H1 (cell line): ENCODE measurements at regions not wholly inside any gene's neighbourhood (a gene's known extent, or its start where the extent isn't known, plus 50 kb on each side); places are given as distances from the start of the nearest gene placed in this dataset.
A peak's percentile ranks its signal among the peaks of the same experiment; 100 is the strongest.

Experiments used
- CTCF ChIA-PET: fragments of 300-600 bp; sonication (Branson Sonifier 250); formaldehyde crosslinking; loops from one replicate; lab custom pipeline; 2021; ENCODE audit not compliant: partially characterized antibody; lab: Charles Lee
- POLR2A ChIA-PET: fragments of 300-600 bp; sonication (Branson Sonifier 250); formaldehyde crosslinking; loops from one replicate; lab custom pipeline; 2021; ENCODE audit warnings: inconsistent platforms; ENCODE audit not compliant: partially characterized antibody; lab: Charles Lee
- DNase-seq, 2 experiments: peaks; one replicate each; pipeline versions ENCODE4 v3.0.0 to v3.0.0-alpha.2; 2010 to 2022; ENCODE audit warnings: low spot score in 2 of 2, low read depth in 1 of 2, mixed read lengths in 1 of 2
- FAIRE-seq: peaks from 2 replicates; lab custom pipeline; 2011; peaks lifted over from hg19 to GRCh38; lab: Jason Lieb, UNC
- H2AFZ ChIP-seq: 2 replicates; pipeline ENCODE4 v1.8.1; 2012; ENCODE audit warnings: low read length, inconsistent platforms
- H2AK5ac ChIP-seq: 2 replicates; pipeline ENCODE4 v1.6.1; 2013; ENCODE audit warnings: low read depth, low read length
- H2BK120ac ChIP-seq: replicated peaks from 2 replicates; pipeline ENCODE3; 2013; ENCODE audit warnings: low read depth, low read length, inconsistent platforms
- H2BK12ac ChIP-seq: 2 replicates; pipeline ENCODE4 v1.6.1; 2013; ENCODE audit warnings: low read depth, low read length
- H2BK15ac ChIP-seq: 2 replicates; pipeline ENCODE4 v1.6.1; 2013; ENCODE audit warnings: low read length
- H2BK20ac ChIP-seq: 2 replicates; pipeline ENCODE4 v1.6.1; 2013; ENCODE audit warnings: low read length
- H2BK5ac ChIP-seq: 2 replicates; pipeline ENCODE4 v1.6.1; 2013; ENCODE audit warnings: low read depth, low read length
- H3K14ac ChIP-seq: 2 replicates; pipeline ENCODE4 v1.6.1; 2013; ENCODE audit warnings: inconsistent platforms; ENCODE audit not compliant: insufficient read length
- H3K18ac ChIP-seq: 2 replicates; pipeline ENCODE4 v1.6.1; 2013; ENCODE audit warnings: low read length; ENCODE audit errors: extremely low read depth
- H3K23ac ChIP-seq: 2 replicates; pipeline ENCODE4 v1.6.1; 2013; ENCODE audit warnings: inconsistent platforms; ENCODE audit not compliant: insufficient read length
- H3K23me2 ChIP-seq: 2 replicates; pipeline ENCODE4 v1.6.1; 2013; ENCODE audit warnings: low read depth, low read length
- H3K27ac ChIP-seq: 2 replicates; pipeline ENCODE4 v1.6.1; 2011; ENCODE audit warnings: low read depth, low read length, inconsistent platforms
- H3K27me3 ChIP-seq, 4 experiments: replicated peaks in 1 of 4; 1 replicate in 1 of 4; 2 replicates in 3 of 4; pipeline versions ENCODE4 v1.6.1 to v1.8.1; 2011 to 2013; ENCODE audit warnings: low read length in 3 of 4, mild to moderate bottlenecking in 3 of 4, inconsistent platforms in 2 of 4, mixed read lengths in 2 of 4, moderate library complexity in 1 of 4; ENCODE audit not compliant: control insufficient read depth in 3 of 4, insufficient read depth in 3 of 4; ENCODE audit errors: extremely low read depth in 1 of 4
- H3K36me3 ChIP-seq, 4 experiments: 2 replicates each; pipeline versions ENCODE4 v1.6.1 to v1.8.1; 2011 to 2013; ENCODE audit warnings: mild to moderate bottlenecking in 4 of 4, low read length in 3 of 4, moderate library complexity in 2 of 4, control low read depth in 1 of 4, inconsistent platforms in 1 of 4; ENCODE audit not compliant: insufficient read depth in 4 of 4, control insufficient read depth in 2 of 4
- H3K4ac ChIP-seq: replicated peaks from 2 replicates; pipeline ENCODE3; 2013; ENCODE audit warnings: low read length, low read depth, mixed read lengths, inconsistent platforms; ENCODE audit not compliant: insufficient read length
- H3K4me1 ChIP-seq, 4 experiments: replicated peaks in 1 of 4; 1 replicate in 1 of 4; 2 replicates in 3 of 4; pipeline versions ENCODE4 v1.6.1 to v1.8.1; 2011 to 2013; ENCODE audit warnings: low read length in 3 of 4, inconsistent platforms in 2 of 4, mixed read lengths in 1 of 4; ENCODE audit not compliant: insufficient read depth in 4 of 4, control insufficient read depth in 3 of 4
- H3K4me2 ChIP-seq, 2 experiments: 2 replicates each; pipeline versions ENCODE4 v1.6.1 to v1.8.1; 2011 to 2013; ENCODE audit warnings: low read depth in 2 of 2, low read length in 2 of 2, control low read depth in 1 of 2, inconsistent platforms in 1 of 2, mild to moderate bottlenecking in 1 of 2; ENCODE audit not compliant: insufficient read depth in 1 of 2
- H3K4me3 ChIP-seq, 4 experiments: fragments of 200-600, 300-600 bp in 1 of 4; sonication (generic), shearing (Covaris generic), sonication (Bioruptor Twin) in 1 of 4; 2 replicates each; pipeline versions ENCODE4 v1.5.1 to v1.8.1; 2011 to 2016; ENCODE audit warnings: low read length in 4 of 4, low read depth in 3 of 4, control low read depth in 2 of 4, inconsistent platforms in 2 of 4, mild to moderate bottlenecking in 2 of 4, mixed read lengths in 1 of 4, moderate library complexity in 1 of 4; ENCODE audit not compliant: insufficient read depth in 2 of 4; ENCODE audit errors: extremely low read depth in 1 of 4
- H3K56ac ChIP-seq: replicated peaks from 2 replicates; pipeline ENCODE3; 2013; ENCODE audit warnings: low read depth, mild to moderate bottlenecking, mixed read lengths, low read length, inconsistent platforms; ENCODE audit not compliant: insufficient read length
- H3K79me1 ChIP-seq: 2 replicates; pipeline ENCODE4 v1.6.1; 2013; ENCODE audit warnings: low read depth, low read length, control low read depth
- H3K79me2 ChIP-seq, 2 experiments: 2 replicates each; pipeline versions ENCODE4 v1.6.1 to v1.8.1; 2012 to 2013; ENCODE audit warnings: low read length in 2 of 2, mild to moderate bottlenecking in 2 of 2, inconsistent platforms in 1 of 2; ENCODE audit not compliant: insufficient read depth in 2 of 2, control insufficient read depth in 1 of 2
- H3K9ac ChIP-seq, 4 experiments: replicated peaks in 1 of 4; 1 replicate in 1 of 4; 2 replicates in 3 of 4; pipeline versions ENCODE4 v1.6.1 to v1.8.1; 2011 to 2013; ENCODE audit warnings: low read depth in 3 of 4, low read length in 3 of 4, control low read depth in 2 of 4, mild to moderate bottlenecking in 2 of 4, moderate library complexity in 2 of 4, inconsistent platforms in 1 of 4; ENCODE audit errors: extremely low read depth in 1 of 4
- H3K9me3 ChIP-seq, 2 experiments: 2 replicates each; pipeline versions ENCODE4 v1.6.1 to v1.8.1; 2012 to 2013; ENCODE audit warnings: mild to moderate bottlenecking in 2 of 2, moderate library complexity in 2 of 2, control low read depth in 1 of 2, inconsistent platforms in 1 of 2, low read depth in 1 of 2, low read length in 1 of 2, mixed read lengths in 1 of 2; ENCODE audit not compliant: insufficient read depth in 2 of 2
- H4K20me1 ChIP-seq, 2 experiments: replicated peaks in 1 of 2; 2 replicates each; pipeline versions ENCODE3 to v1.8.1; 2011 to 2013; ENCODE audit warnings: inconsistent platforms in 2 of 2, low read length in 2 of 2, mild to moderate bottlenecking in 1 of 2; ENCODE audit not compliant: insufficient read depth in 2 of 2, control insufficient read depth in 1 of 2
- H4K5ac ChIP-seq: 2 replicates; pipeline ENCODE4 v1.6.1; 2013; ENCODE audit warnings: low read length, low read depth, mixed read lengths, inconsistent platforms; ENCODE audit not compliant: insufficient read length
- H4K8ac ChIP-seq: 2 replicates; pipeline ENCODE4 v1.8.0; 2013; ENCODE audit warnings: mild to moderate bottlenecking, moderate library complexity, low read length, inconsistent platforms; ENCODE audit not compliant: insufficient read depth; ENCODE audit errors: extremely low read depth
- H4K91ac ChIP-seq: replicated peaks from 2 replicates; pipeline ENCODE3; 2013; ENCODE audit warnings: low read length, mixed read lengths, inconsistent platforms; ENCODE audit not compliant: insufficient read length
- GABPA ChIP-seq: IDR thresholded peaks from 2 replicates; pipeline ENCODE4 v1.6.1; 2011; ENCODE audit warnings: mild to moderate bottlenecking, low read length, moderate library complexity, borderline replicate concordance; ENCODE audit not compliant: insufficient read depth
- WGBS, 2 experiments: shearing (Covaris generic) in 1 of 2; methylation state at CpG; one replicate each; pipeline versions ENCODE4 v1.1.6 to v1.1.7; 2013 to 2015; ENCODE audit warnings: low lambda C conversion rate in 2 of 2, mixed read lengths in 2 of 2, inconsistent platforms in 1 of 2, low coverage in 1 of 2, missing lambda C conversion rate in 1 of 2; ENCODE audit not compliant: insufficient replicate concordance in 2 of 2, insufficient coverage in 1 of 2, insufficient read length in 1 of 2; ENCODE audit errors: extremely low coverage in 1 of 2, missing lambda C conversion rate in 1 of 2; 5-methylcytosine and 5-hydroxymethylcytosine counted together

DNA sequence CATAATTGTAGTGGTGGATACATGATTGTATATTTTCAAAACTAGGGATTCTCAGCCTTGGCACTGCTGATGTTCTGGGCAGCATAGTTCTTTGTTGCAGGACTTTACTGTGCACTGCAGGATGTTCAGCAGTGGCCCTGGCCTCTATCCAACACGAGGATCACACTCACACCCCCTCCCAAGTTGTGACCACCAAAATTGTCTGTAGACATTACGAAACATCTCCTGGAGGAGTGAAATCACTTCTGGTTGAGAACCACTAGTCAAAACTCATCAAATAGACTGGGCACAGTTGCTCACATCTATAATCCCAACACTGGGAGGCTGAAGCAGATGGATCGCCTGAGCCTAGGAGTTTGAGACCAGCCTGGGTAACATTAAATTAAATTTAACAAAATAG lies 123.1 kb upstream of the CDYL start:
- FAIRE-seq: no peak
- WGBS, 2 experiments: 90% methylated on average over 3 of the region's 3 CpGs; no CpG with 5 or more reads in 1 of the 2 experiments
- no peak for TF ChIP-seq GABPA

More for the DNA sequence above, 123.1 kb upstream of the CDYL start:
- no peak overlapping the region for H4K8ac ChIP-seq
- H3K23me2 ChIP-seq: no peaks in the 10 kb centered on the region
- no peak overlapping the region for H4K5ac ChIP-seq
- H3K36me3 ChIP-seq: no peaks in the 10 kb centered on the region
- H4K91ac ChIP-seq: no peak overlapping the region
- H4K20me1 ChIP-seq: no peaks in the 10 kb centered on the region
- POLR2A ChIA-PET: no interaction called here
- no peak for DNase-seq
- H3K9me3 ChIP-seq: peaks cover 0 to 3% of the 10 kb centered on the region in 2 experiments; a peak in 1 of 4 replicates
- H2BK120ac ChIP-seq: no peak overlapping the region
- CTCF ChIA-PET: interaction anchor here (1.2 kb wide), 1 partner anchor 137 kb away, joined by 4 read pairs; no protein-coding TSS in a partner anchor
- no peak overlapping the region for H2BK15ac ChIP-seq
- no peak overlapping the region for H3K56ac ChIP-seq
- no peaks in the 10 kb centered on the region for H3K79me1 ChIP-seq
- H2BK12ac ChIP-seq: no peak overlapping the region; the same call in 1 of the 2 replicates
- peaks cover 3 to 13% (median 12%) of the 10 kb centered on the region in 4 experiments for H3K4me1 ChIP-seq
- H3K79me2 ChIP-seq: no peaks in the 10 kb centered on the region
- H3K27me3 ChIP-seq: no peaks in the 10 kb centered on the region
- H3K4me2 ChIP-seq: no peak overlapping the region
- no peak overlapping the region for H3K9ac ChIP-seq
- no peak overlapping the region for H2BK5ac ChIP-seq
- no peak overlapping the region for H3K14ac ChIP-seq
- H2AFZ ChIP-seq: no peak overlapping the region
- H3K4ac ChIP-seq: no peak overlapping the region
- H2AK5ac ChIP-seq: no peak overlapping the region
- H2BK20ac ChIP-seq: peak overlapping the region; percentile 77; the same call in 1 of the 2 replicates
- no peak overlapping the region for H3K4me3 ChIP-seq
- no peak overlapping the region for H3K27ac ChIP-seq
- H3K23ac ChIP-seq: no peak overlapping the region
- no peak overlapping the region for H3K18ac ChIP-seq
